GM23338 (cell line): ENCODE measurements at regions not wholly inside any gene's neighbourhood (a gene's known extent, or its start where the extent isn't known, plus 50 kb on each side); places are given as distances from the start of the nearest gene placed in this dataset.

Experiments
- ATAC-seq: fragments of 200-7000 bp; cut with Tn5 transposase; 3 replicates; pipeline ENCODE4 v1.9.1; 2020
- DNase-seq: peaks from one replicate; pipeline ENCODE4 v3.0.0-alpha.2; 2015; ENCODE audit warnings: low spot score
- H2AFZ ChIP-seq: fragments of 200-600 bp; sonication (generic); 2 replicates; pipeline ENCODE4 v1.8.0; 2016; ENCODE audit warnings: antibody characterized with exemption, mild to moderate bottlenecking, moderate library complexity
- H3F3A ChIP-seq: fragments of 200-600 bp; sonication (generic); replicated peaks from 2 replicates; pipeline ENCODE4 v1.8.0; 2017; ENCODE audit warnings: antibody characterized with exemption, mixed run types, low read depth
- H3K27ac ChIP-seq: fragments of 200-600 bp; sonication (generic); 2 replicates; pipeline ENCODE4 v1.6.1; 2016; ENCODE audit warnings: low read depth
- H3K27me3 ChIP-seq: fragments of 200-600 bp; sonication (generic); 2 replicates; pipeline ENCODE4 v1.8.0; 2016; ENCODE audit warnings: mild to moderate bottlenecking, mixed run types, moderate library complexity; ENCODE audit not compliant: insufficient read depth
- H3K36me3 ChIP-seq: fragments of 200-600 bp; sonication (generic); 2 replicates; pipeline ENCODE4 v1.8.0; 2016; ENCODE audit warnings: mild to moderate bottlenecking; ENCODE audit not compliant: insufficient read depth
- H3K4me1 ChIP-seq: fragments of 200-600 bp; sonication (generic); 2 replicates; pipeline ENCODE4 v1.8.0; 2016; ENCODE audit warnings: mild to moderate bottlenecking, moderate library complexity; ENCODE audit not compliant: insufficient read depth
- H3K4me2 ChIP-seq: fragments of 200-600 bp; sonication (generic); 2 replicates; pipeline ENCODE4 v1.7.1; 2017; ENCODE audit warnings: mixed run types
- H3K4me3 ChIP-seq: fragments of 200-600 bp; sonication (generic); 2 replicates; pipeline ENCODE4 v1.6.1; 2016; ENCODE audit warnings: mixed run types
- H3K79me2 ChIP-seq: fragments of 200-600 bp; sonication (generic); replicated peaks from 2 replicates; pipeline ENCODE4 v1.8.0; 2017; ENCODE audit warnings: mild to moderate bottlenecking; ENCODE audit not compliant: insufficient read depth
- H3K9me2 ChIP-seq: fragments of 200-600 bp; sonication (generic); 2 replicates; pipeline ENCODE4 v1.8.0; 2017; ENCODE audit not compliant: insufficient read depth
- H4K20me1 ChIP-seq: fragments of 200-600 bp; sonication (generic); replicated peaks from 2 replicates; pipeline ENCODE4 v1.8.0; 2017; ENCODE audit warnings: mild to moderate bottlenecking; ENCODE audit not compliant: insufficient read depth
- H3K27ac Mint-ChIP-seq: 2 replicates; pipeline ENCODE4 v1.8.0; 2020; ENCODE audit warnings: inconsistent platforms, mild to moderate bottlenecking, moderate library complexity, mixed read lengths
- H3K27me3 Mint-ChIP-seq: 3 replicates; pipeline ENCODE4 v1.8.0; 2022; ENCODE audit warnings: low read depth, mild to moderate bottlenecking, moderate library complexity, mixed read lengths, inconsistent platforms; ENCODE audit not compliant: insufficient read depth, poor library complexity
- H3K36me3 Mint-ChIP-seq: 3 replicates; pipeline ENCODE4 v1.8.0; 2021; ENCODE audit warnings: low read depth, mild to moderate bottlenecking, inconsistent platforms, moderate library complexity, mixed read lengths
- H3K4me1 Mint-ChIP-seq: 3 replicates; pipeline ENCODE4 v1.8.0; 2020; ENCODE audit warnings: mild to moderate bottlenecking, inconsistent platforms, mixed read lengths
- H3K4me3 Mint-ChIP-seq: 3 replicates; pipeline ENCODE4 v1.8.0; 2021; ENCODE audit warnings: moderate library complexity, mild to moderate bottlenecking, inconsistent platforms, mixed read lengths
- H3K9me3 Mint-ChIP-seq: 3 replicates; pipeline ENCODE4 v1.8.0; 2020; ENCODE audit warnings: moderate library complexity, mild to moderate bottlenecking, inconsistent platforms, mixed read lengths
- CREB1 ChIP-seq: fragments of 250-450 bp; sonication (Bioruptor Pico); IDR thresholded peaks from 2 replicates; pipeline ENCODE4 v1.5.0; 2020; ENCODE audit warnings: low read depth, mild to moderate bottlenecking, moderate library complexity
- CTCF ChIP-seq, 2 experiments: fragments of 200-600 bp in 1 of 2; sonication (generic) in 1 of 2; conservative IDR thresholded peaks; 2 replicates each; pipeline versions ENCODE4 v1.5.1 to v1.6.1; 2016 to 2017; ENCODE audit warnings: antibody characterized with exemption in 2 of 2, low read depth in 2 of 2, mild to moderate bottlenecking in 2 of 2, moderate library complexity in 1 of 2
- POLR2AphosphoS5 ChIP-seq: IDR thresholded peaks from 2 replicates; pipeline ENCODE4 v1.6.1; 2016; ENCODE audit warnings: antibody characterized with exemption, low read depth
- STAT1 ChIP-seq: IDR thresholded peaks from one replicate; pipeline ENCODE4 v1.6.1; 2016; ENCODE audit warnings: antibody characterized with exemption; ENCODE audit not compliant: unreplicated experiment
- ZNF331 ChIP-seq: fragments of 250-450 bp; sonication (Bioruptor Pico); IDR thresholded peaks from 2 replicates; pipeline ENCODE4 v1.5.0; 2020; ENCODE audit warnings: low read depth, mild to moderate bottlenecking, moderate library complexity
- ZNF462 ChIP-seq: fragments of 250-450 bp; sonication (Bioruptor Pico); IDR thresholded peaks from 2 replicates; pipeline ENCODE4 v1.5.0; 2020; ENCODE audit warnings: mild to moderate bottlenecking, moderate library complexity

DNA sequence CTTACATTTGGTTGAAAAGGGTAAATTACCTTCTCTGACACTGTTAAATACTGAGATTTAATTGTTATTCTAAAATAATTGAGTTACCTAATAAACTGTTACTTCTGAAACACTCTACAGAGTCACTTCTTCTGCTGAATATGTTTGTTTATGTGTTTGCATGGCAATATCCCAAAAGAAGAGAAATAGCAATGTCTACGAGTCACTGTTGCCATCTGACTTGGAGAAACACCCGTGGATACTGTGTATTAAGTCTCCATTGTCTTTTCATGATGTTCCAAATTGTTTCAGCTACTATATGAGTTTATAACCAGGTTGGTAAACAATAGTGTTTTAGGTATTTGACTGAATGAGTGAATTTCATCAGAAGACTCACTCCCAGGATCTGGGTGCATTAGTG, 754.2 kb upstream of the ID2 start:
- Mint-ChIP-seq H3K4me1 (peaks cover 7% of the 10 kb centered on the region; the same call in 2 of the 3 replicates), H3K9me3 (peaks cover 4% of the 10 kb centered on the region; the same call in 1 of the 3 replicates), H3K4me3 (no peak overlapping the region), H3K27ac (no peak overlapping the region), H3K36me3 (no peaks in the 10 kb centered on the region; the same call in 2 of the 3 replicates), H3K27me3 (no peaks in the 10 kb centered on the region)
- no peak overlapping the region for H2AFZ ChIP-seq
- no peaks in the 10 kb centered on the region for H3K79me2 ChIP-seq
- no peaks in the 10 kb centered on the region for H3K4me1 ChIP-seq
- no peak overlapping the region for H3K4me3 ChIP-seq
- peaks cover 12% of the 10 kb centered on the region for H3K9me2 ChIP-seq
- no peaks in the 10 kb centered on the region for H3K27me3 ChIP-seq
- TF ChIP-seq CREB1 (CRISPR knock-in tag) (no peak), ZNF331 (no peak), POLR2AphosphoS5 (no peak), CTCF (conservative IDR thresholded peaks at IDR 0.05; ENCODE audit: low read depth in 2 of 2) (no peak), ZNF462 (CRISPR knock-in tag) (no peak), STAT1 (no peak)
- no peak for DNase-seq
- no peak overlapping the region for H3K4me2 ChIP-seq
- no peak for ATAC-seq
- no peaks in the 10 kb centered on the region for H3K36me3 ChIP-seq
- H3F3A ChIP-seq: no peaks in the 10 kb centered on the region
- H4K20me1 ChIP-seq: no peaks in the 10 kb centered on the region
- H3K27ac ChIP-seq: no peak overlapping the region
